ENCODE measurements at regions not wholly inside any gene's neighbourhood (a gene's known extent, or its start where the extent isn't known, plus 50 kb on each side); places are given as distances from the start of the nearest gene placed in this dataset.

DNA sequence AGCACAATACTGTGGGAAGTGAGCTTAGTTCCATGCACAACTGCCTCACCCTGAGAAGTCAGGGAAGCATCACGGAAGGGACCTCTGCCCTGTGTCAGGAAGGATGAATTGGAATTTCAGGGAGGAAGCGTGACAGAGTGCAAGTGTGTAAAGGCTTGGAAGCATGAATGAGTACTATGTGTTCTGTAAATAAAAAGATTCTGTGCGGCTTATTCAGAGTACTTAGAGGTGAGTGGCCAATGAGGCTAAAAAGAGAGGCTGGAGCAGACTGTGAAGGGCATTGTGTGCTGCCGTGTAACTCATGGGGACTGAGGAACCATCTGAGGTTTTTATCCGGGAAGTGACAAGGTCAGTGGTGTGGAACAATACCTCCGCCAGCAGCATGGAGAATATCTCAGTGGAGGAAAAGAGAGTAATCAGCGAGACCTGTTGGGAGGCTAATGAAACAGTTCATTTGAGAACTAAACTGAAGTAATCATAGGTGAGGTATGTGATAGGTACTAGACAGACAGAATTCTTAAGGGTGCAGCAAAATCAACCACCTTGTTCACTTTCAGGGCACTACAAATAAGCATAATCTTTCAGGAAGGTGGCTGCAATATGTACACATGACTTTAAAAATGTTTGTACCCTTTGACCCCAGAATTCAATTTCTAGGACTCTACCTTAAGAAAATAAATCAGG is 64.9 kb upstream of the SPRED1 start:
- no peak for DNase-seq

DNA sequence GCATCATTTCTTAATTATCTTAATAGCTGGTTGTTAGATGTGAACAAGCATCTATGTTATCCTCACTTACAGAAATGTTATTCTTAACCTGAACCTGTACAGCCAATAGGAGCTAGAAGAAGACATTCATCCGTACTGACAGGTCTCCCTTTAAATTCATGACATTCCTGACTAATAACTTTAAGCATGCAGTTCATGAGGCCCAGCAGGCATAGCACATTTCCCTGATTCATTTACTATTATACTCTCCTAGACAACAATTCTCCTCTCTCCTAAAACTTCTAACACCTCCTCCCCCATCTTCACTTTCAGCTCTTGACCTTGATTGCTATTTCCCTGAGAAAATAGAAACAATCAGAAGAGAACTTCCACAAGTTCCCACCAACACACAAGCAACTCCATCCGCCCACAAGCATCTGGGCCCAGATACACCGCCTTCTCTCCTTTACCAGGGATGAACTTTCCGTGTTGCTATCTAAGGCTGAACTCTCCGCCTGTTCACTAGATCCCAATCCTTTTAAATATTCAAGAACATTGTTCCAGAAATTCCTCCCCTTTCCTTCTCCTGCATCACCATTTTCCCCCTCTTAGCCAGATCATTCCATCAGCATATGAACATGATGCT is 62.9 kb upstream of the SPRED1 start:
- no peak for DNase-seq

DNA sequence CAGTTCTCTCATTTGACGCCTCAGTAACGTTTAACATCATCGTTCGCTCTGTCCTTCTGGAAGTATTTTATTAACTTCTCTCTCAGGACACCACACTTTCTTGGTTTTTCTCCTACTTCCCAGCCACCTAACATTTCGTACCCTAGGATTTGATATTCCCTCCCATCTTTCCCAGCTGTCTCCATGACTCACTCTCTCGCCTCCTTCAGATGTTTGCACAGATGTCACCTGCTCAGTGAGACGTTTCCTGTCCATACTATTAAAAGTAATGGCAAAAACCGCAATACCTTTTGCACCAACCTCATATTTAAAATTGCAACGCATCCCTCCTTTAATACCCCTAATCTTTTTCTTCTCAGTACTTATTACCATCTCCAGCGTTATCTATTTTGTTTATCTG is 62.1 kb upstream of the SPRED1 start:
- DNase-seq = peak; percentile 60 to 77

DNA sequence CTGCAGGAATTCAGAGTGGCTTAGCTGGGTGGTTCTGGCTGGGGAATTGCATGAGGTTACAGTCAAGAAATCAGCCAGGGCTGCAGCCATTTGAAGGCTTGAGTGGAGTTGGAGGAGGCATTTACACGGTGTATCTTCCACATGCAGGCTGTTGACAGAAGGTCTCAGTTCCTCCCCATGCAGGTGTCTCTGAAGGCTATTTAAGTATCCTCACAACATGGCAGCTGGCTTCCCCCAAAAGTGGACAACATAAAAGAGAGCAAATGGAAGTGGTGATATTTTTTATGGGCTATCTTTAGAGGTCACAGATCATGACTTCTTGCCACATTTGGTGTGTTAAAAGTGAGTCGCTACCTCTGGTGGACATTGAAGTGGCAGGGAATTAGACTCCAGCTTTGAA is 60.1 kb upstream of the SPRED1 start:
- no peak for DNase-seq

DNA sequence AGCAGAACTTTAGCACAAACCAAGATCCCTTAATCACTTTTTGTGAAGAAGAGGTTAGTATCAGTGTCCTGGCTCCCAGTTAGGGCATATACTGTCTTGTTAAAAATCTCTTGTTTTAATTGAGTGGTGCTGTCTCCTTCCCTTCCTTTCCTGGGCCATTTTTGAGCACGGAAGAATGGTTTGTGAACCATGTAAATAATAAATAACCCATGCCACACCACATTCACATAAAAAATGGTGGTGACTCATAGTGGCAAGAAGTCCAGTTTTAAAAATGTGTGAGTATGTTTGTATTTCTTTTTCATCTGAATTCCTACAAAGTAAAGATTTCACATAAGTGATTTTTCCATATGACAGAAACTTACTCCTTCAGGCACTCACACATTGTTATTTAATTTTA is 59.1 kb upstream of the SPRED1 start:
- no peak for DNase-seq

DNA sequence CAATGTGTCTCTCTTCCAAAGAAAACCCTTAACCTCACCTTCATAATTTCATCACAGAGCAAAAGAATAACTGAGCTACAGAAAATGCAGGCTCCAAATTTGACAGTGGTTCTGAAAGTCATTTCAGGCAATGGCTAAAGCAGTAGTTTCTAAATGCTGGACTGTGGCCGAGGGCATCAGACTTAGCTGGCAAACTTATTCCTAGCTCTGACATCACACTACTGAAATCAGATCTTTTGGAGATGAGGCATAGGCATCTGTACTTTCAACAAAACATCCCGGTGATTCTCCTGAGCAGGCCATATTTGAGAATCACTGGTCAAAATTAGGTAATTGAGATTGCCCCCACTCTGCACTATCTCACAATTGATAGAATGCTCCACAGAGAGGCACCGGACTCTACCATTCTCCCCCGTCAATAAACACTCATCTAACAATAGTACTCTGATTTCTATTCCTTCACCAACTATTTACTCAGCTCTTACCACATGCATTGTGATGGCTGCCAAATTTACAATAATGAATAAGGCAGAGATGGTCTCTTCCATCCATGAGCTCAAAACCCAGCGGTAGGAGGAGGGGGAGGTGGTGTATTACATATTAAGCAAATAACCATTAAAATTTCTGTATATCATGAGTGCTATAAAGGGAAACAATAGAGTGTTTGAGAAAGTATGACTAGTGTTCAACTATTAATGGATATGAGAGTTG is 57.3 kb upstream of the SPRED1 start:
- DNase-seq = peak; percentile 12 to 38

DNA sequence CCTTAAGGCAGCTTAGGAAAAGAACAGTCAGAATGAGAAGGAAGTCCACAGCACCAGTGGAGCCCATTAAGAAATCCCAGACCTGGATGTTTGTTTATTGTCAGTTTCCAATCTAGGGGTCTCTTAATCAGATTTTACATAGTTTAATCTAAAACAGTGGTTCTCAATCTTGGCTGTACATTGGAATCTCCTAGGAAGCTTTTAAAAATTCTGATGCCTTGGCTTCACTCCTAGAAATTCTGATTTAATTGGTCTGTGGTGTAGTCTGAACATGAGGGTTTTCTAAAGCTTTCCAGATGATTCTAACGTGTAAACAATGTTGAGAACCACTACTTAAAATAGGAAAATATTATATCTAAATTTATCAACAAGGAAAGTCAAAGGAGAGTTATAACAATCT is 56.6 kb upstream of the SPRED1 start:
- DNase-seq = no peak

DNA sequence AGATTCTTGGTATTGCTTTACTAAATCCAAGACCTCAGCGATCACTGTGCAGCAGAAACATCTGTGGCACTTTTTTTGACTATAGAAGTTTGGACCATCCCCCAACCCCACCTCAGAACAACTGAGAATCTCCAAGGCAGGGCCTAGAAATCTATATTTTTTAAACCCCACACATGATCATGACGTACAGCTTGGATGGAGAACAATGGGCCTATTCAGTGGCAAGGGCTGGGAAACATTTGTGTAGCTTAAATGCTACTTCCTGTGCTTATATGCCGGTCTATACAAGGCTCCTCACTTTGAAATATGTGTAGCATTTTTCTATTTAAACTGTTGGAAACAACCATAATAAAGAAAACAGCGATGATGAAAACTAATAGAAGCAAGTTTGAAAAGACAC is 55.1 kb upstream of the SPRED1 start:
- DNase-seq = no peak

DNA sequence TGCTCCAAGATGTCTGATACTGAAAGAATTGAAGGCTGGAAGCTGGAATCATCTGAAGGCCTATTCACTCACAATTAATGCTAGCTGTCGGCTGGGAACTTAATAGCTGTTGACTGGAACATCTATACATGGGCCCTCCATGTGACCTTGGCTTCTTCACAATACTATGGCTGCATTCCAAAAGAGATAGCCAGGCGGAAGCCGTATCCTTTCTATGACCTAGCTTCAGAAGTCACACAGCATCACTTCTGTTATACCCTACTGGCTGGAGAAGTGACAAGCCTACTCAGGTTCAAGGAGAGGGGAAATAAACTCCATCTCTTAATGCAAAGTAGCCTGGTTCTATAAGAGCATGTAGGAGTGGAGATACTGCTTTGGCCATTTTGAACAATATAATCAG is 50.9 kb upstream of the SPRED1 start:
- no peak for DNase-seq

DNA sequence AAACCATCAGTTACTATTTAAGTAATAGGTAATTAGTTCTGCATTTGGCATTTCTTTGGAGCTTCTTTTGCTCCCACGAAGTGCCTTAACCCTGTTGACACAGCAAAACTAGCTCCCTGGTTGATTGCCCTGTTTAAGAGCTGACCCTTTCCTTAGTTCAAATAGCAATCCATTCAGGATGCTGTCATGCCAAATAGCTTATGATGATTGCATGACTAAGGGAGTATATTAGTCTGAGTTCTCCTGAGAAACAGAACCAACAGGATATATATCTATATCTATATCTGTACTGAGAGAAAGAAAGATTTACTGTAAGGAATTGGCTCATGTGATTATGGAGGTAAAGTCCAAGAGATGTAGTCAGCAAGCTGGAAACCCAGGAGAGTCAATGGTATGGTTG is 50.3 kb upstream of the SPRED1 start:
- no peak for DNase-seq
